Pancreas (tissue), 10 donors: ENCODE measurements at regions not wholly inside any gene's neighbourhood (a gene's known extent, or its start where the extent isn't known, plus 50 kb on each side); places are given as distances from the start of the nearest gene placed in this dataset.

Experiments
- ATAC-seq, 4 donors: fragments of 200-7000 bp; cut with Tn5 transposase; one replicate each; pipeline versions ENCODE4 v1.8.0 to v1.9.1; 2020; ENCODE audit warnings: mild to moderate bottlenecking in 4 of 4, moderate library complexity in 4 of 4
- DNase-seq, 6 donors: peaks; one replicate each; pipeline ENCODE4 v3.0.0-alpha.2; 2020
- FAIRE-seq: peaks from 2 replicates; lab custom pipeline; 2012; peaks lifted over from hg19 to GRCh38; lab: Jason Lieb, UNC
- H3K27ac ChIP-seq, 4 donors: fragments of 200-600 bp; sonication (generic); 1 replicate in 3 of 4; 2 replicates in 1 of 4; pipeline versions ENCODE4 v1.5.0 to v1.8.0; 2020
- H3K27me3 ChIP-seq, 4 donors: fragments of 200-600 bp; one replicate each; pipeline ENCODE4 v1.8.0; 2021
- H3K36me3 ChIP-seq, 3 donors: fragments of 200-600 bp; sonication (generic) in 1 of 3; one replicate each; pipeline versions ENCODE4 v1.5.0 to v1.8.0; 2020 to 2021
- H3K4me1 ChIP-seq, 3 donors: fragments of 200-600 bp; one replicate each; pipeline ENCODE4 v1.8.0; 2021
- H3K4me3 ChIP-seq, 4 donors: fragments of 200-600 bp; sonication (generic) in 2 of 4; one replicate each; pipeline versions ENCODE4 v1.5.0 to v1.8.0; 2020 to 2021
- H3K9me3 ChIP-seq, 4 donors: fragments of 200-600 bp; one replicate each; pipeline ENCODE4 v1.8.0; 2021
- WGBS, 2 donors: extraction: QIAGEN DNeasy Blood & Tissue Kit; methylation state at CpG; one replicate each; pipeline ENCODE4 v1.1.7; 2013; 5-methylcytosine and 5-hydroxymethylcytosine counted together
- intact Hi-C, 3 donors: fragments of 100-400 bp; cut with DNase I; formaldehyde crosslinking; loops; one replicate each; pipeline versions ENCODE4 v1.11.1 to v1.14.2; 2022
- TF ChIP-seq, protein P1 (sequence below), 4 donors: fragments of 200-600 bp; sonication (generic) in 3 of 4; IDR thresholded peaks; one replicate each; pipeline versions ENCODE4 v1.5.0 to v1.8.0; 2021; ENCODE audit warnings: antibody characterized with exemption in 4 of 4
- donor health status: healthy with polysubstance abuse.
- donor health status: DM: no; HTN: no; CAD: no; lungs with moderate emphysema.
- donor health status: DM: no; HTN: no; CAD: no.
- donor health status: control.
- donor health status: control.
- donor health status: Bipolar disorder and iron deficiency.
- donor health status: DM: yes; HTN: yes; CAD: no.
- donor health status: DM: no; HTN: no; CAD: no.
- donor health status: DM: no; HTN: no; CAD: no.
- donor health status: DM: yes; HTN: yes; CAD: no.

DNA sequence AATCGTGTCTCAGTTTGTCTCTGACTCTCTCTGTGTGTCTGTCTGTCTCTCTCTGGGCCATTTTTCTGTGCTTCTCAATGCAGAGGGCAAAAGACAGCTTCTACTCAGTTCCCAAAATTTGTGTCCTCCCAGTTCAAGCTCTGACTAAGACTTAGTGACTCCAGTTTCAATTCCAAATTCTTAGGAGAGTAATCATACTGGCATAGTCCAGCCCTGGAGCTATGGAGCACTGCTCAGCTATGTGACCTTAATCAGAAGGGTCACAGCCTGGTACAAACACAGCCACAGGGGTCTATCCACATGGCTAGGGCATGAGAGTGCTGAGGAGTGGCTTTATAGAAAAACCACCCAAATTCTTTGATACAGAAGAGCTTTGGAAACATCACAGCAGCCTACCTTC is 91.9 kb downstream of the FOXF2 start:
- ATAC-seq = no peak
- H3K4me1 ChIP-seq = no peaks in the 10 kb centered on the region
- intact Hi-C loops = no loop called here
- no peaks in the 10 kb centered on the region for H3K27me3 ChIP-seq
- H3K9me3 ChIP-seq = no peaks in the 10 kb centered on the region
- WGBS, 2 donors = 47 to 56% methylated on average over 1 of the region's 1 CpG
- no peaks in the 10 kb centered on the region for H3K36me3 ChIP-seq
- H3K4me3 ChIP-seq = no peak overlapping the region
- no peak overlapping the region for H3K27ac ChIP-seq
- TF ChIP-seq, protein P1, sequence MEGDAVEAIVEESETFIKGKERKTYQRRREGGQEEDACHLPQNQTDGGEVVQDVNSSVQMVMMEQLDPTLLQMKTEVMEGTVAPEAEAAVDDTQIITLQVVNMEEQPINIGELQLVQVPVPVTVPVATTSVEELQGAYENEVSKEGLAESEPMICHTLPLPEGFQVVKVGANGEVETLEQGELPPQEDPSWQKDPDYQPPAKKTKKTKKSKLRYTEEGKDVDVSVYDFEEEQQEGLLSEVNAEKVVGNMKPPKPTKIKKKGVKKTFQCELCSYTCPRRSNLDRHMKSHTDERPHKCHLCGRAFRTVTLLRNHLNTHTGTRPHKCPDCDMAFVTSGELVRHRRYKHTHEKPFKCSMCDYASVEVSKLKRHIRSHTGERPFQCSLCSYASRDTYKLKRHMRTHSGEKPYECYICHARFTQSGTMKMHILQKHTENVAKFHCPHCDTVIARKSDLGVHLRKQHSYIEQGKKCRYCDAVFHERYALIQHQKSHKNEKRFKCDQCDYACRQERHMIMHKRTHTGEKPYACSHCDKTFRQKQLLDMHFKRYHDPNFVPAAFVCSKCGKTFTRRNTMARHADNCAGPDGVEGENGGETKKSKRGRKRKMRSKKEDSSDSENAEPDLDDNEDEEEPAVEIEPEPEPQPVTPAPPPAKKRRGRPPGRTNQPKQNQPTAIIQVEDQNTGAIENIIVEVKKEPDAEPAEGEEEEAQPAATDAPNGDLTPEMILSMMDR (IDR thresholded peaks at IDR 0.05) = no peak
- DNase-seq = no peak
- no peak for FAIRE-seq

- FAIRE-seq (no peak), ATAC-seq (no peak), DNase-seq (no peak)
- WGBS, 2 donors = 75 to 85% methylated on average over 9 of the region's 9 CpGs
- H3K27ac ChIP-seq = no peak overlapping the region
- no peaks in the 10 kb centered on the region for H3K36me3 ChIP-seq
- no peaks in the 10 kb centered on the region for H3K9me3 ChIP-seq
- H3K4me1 ChIP-seq = no peaks in the 10 kb centered on the region
- TF ChIP-seq, protein P1 (IDR thresholded peaks at IDR 0.05) = no peak
- intact Hi-C loops = no loop called here
- H3K27me3 ChIP-seq = no peaks in the 10 kb centered on the region
- H3K4me3 ChIP-seq = no peak overlapping the region
These were observed 93.2 kb downstream of the FOXF2 start for GRCh38 chr6:1482381-1483166.

DNA sequence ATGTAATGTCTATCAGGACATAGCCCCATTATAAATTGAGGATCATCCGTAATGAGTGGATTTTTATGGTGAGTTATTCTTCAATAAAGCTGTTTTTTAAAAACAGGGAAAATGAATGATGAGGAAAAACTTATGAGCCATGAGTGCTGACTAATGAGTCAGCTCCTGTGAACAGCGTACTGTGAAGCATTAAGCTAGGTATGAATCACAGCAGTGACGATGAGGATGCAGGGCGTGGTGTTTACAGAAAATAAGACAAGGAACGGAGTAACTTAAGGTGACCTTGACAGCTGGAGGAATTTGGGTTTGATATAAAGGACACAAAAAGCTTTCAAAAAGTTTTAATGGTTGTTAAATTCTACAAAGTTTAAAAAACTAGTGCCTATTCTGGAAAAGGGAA is 96.3 kb downstream of the FOXF2 start:
- no peak overlapping the region for H3K27ac ChIP-seq
- ATAC-seq = no peak
- intact Hi-C loops = no loop called here
- DNase-seq = no peak
- no peaks in the 10 kb centered on the region for H3K4me1 ChIP-seq
- no peaks in the 10 kb centered on the region for H3K36me3 ChIP-seq
- WGBS, 2 donors = 57 to 69% methylated on average over 5 of the region's 5 CpGs
- H3K4me3 ChIP-seq = no peak overlapping the region
- H3K9me3 ChIP-seq = no peaks in the 10 kb centered on the region
- no peak for FAIRE-seq
- H3K27me3 ChIP-seq = no peaks in the 10 kb centered on the region
- TF ChIP-seq, protein P1 (IDR thresholded peaks at IDR 0.05) = no peak

GRCh38 chr6:1486387-1486786 is 97.0 kb downstream of the FOXF2 start:
- intact Hi-C loops = no loop called here
- 43 to 47% methylated on average over 1 of the region's 1 CpG for WGBS, 2 donors
- Histone ChIP-seq H3K36me3 (no peaks in the 10 kb centered on the region), H3K4me1 (no peaks in the 10 kb centered on the region), H3K9me3 (no peaks in the 10 kb centered on the region), H3K27me3 (no peaks in the 10 kb centered on the region), H3K27ac (no peak overlapping the region), H3K4me3 (no peak overlapping the region)
- FAIRE-seq (no peak), DNase-seq (no peak), ATAC-seq (no peak)
- TF ChIP-seq, protein P1 (IDR thresholded peaks at IDR 0.05) = no peak

DNA sequence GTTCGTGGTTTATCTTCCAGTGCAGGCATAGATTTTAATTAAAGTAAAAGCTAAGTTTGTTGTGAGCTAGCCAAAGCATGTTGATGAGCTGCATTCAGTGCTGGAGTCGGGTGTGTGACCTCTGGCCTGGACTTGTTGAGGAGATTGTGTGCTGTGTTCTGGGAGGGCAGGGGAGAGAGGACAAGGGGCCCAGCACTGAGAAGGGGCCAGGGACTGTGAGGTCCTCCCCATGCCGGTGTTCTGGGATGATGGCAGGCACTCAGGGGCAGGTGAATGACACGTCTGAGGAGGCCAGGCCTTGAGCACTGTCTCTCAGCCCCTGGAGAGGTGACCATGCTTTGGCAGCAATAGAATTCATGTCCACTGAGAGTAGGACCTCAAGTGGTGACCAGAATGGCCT is 97.9 kb downstream of the FOXF2 start:
- intact Hi-C loops = no loop called here
- Histone ChIP-seq H3K4me3 (no peak overlapping the region), H3K27ac (no peak overlapping the region), H3K9me3 (no peaks in the 10 kb centered on the region), H3K27me3 (no peaks in the 10 kb centered on the region), H3K4me1 (no peaks in the 10 kb centered on the region), H3K36me3 (no peaks in the 10 kb centered on the region)
- TF ChIP-seq, protein P1 (IDR thresholded peaks at IDR 0.05) = no peak
- FAIRE-seq = no peak
- no peak for ATAC-seq
- WGBS, 2 donors = 67 to 80% methylated on average over 4 of the region's 4 CpGs
- DNase-seq = no peak
